Right atrium auricular region (tissue), 2 donors: ENCODE measurements at regions not wholly inside any gene's neighbourhood (a gene's known extent, or its start where the extent isn't known, plus 50 kb on each side); places are given as distances from the start of the nearest gene placed in this dataset.

Source experiments
- DNase-seq: peaks from one replicate; pipeline ENCODE4 v3.0.0-alpha.2; 2019; ENCODE audit warnings: low spot score
- H3K27ac ChIP-seq, 2 donors: fragments of 200-600 bp; sonication (generic); 1 replicate in 1 of 2; 2 replicates in 1 of 2; pipeline ENCODE4 v1.5.1; 2016 to 2019
- H3K27me3 ChIP-seq, 2 donors: fragments of 200-600 bp; sonication (generic); one replicate each; pipeline versions ENCODE4 v1.5.1 to v1.6.0; 2017 to 2019
- H3K36me3 ChIP-seq: fragments of 200-600 bp; sonication (generic); one replicate; pipeline ENCODE4 v1.5.1; 2016
- H3K4me1 ChIP-seq, 2 donors: fragments of 200-600 bp; sonication (generic); one replicate each; pipeline versions ENCODE4 v1.5.1 to v1.6.0; 2017 to 2019
- H3K4me3 ChIP-seq, 2 donors: fragments of 200-600 bp; sonication (generic); 1 replicate in 1 of 2; 2 replicates in 1 of 2; pipeline ENCODE4 v1.5.1; 2017 to 2019; ENCODE audit warnings: mild to moderate bottlenecking in 1 of 2, moderate library complexity in 1 of 2
- H3K9me3 ChIP-seq, 2 donors: fragments of 200-600 bp; sonication (generic); one replicate each; pipeline ENCODE4 v1.5.1; 2019
- CTCF ChIP-seq, 2 donors: fragments of 200-600 bp; sonication (generic); IDR thresholded peaks; one replicate each; pipeline ENCODE4 v1.5.1; 2019; ENCODE audit warnings: antibody characterized with exemption in 2 of 2

- TF ChIP-seq CTCF (IDR thresholded peaks at IDR 0.05) = no peak
- H3K36me3 ChIP-seq = no peaks in the 10 kb centered on the region
- H3K27me3 ChIP-seq = no peaks in the 10 kb centered on the region
- H3K4me1 ChIP-seq = peaks cover 0 to 5% of the 10 kb centered on the region in 2 donors
- H3K9me3 ChIP-seq = no peaks in the 10 kb centered on the region
- no peak overlapping the region for H3K4me3 ChIP-seq
- H3K27ac ChIP-seq = peak overlapping the region; percentile 48 to 63
- DNase-seq = no peak
These were observed 181.9 kb downstream of the MREG start for GRCh38 chr2:215831296-215831913.

- Histone ChIP-seq H3K4me1 (peaks cover 0 to 5% of the 10 kb centered on the region in 2 donors), H3K9me3 (no peaks in the 10 kb centered on the region), H3K36me3 (no peaks in the 10 kb centered on the region), H3K27ac (peak overlapping the region; percentile 15 to 24), H3K27me3 (no peaks in the 10 kb centered on the region), H3K4me3 (no peak overlapping the region)
- DNase-seq = peak; percentile 85
- TF ChIP-seq CTCF (IDR thresholded peaks at IDR 0.05) = peak in 1 of 2 donors; percentile 19
These were observed 183.0 kb downstream of the MREG start for GRCh38 chr2:215830304-215830703.

- no peaks in the 10 kb centered on the region for H3K27me3 ChIP-seq
- H3K4me3 ChIP-seq = no peak overlapping the region
- H3K4me1 ChIP-seq = peaks cover 0 to 5% of the 10 kb centered on the region in 2 donors
- H3K36me3 ChIP-seq = no peaks in the 10 kb centered on the region
- no peak for DNase-seq
- H3K9me3 ChIP-seq = no peaks in the 10 kb centered on the region
- TF ChIP-seq CTCF (IDR thresholded peaks at IDR 0.05) = no peak
- H3K27ac ChIP-seq = peak overlapping the region in 1 of 2 donors; percentile 15
These were observed 184.1 kb downstream of the MREG start for GRCh38 chr2:215829261-215829660.

GRCh38 chr2:215828528-215829184, 184.7 kb downstream of the MREG start:
- DNase-seq = peak; percentile 69
- Histone ChIP-seq H3K4me1 (peaks cover 0 to 5% of the 10 kb centered on the region in 2 donors), H3K27me3 (no peaks in the 10 kb centered on the region), H3K27ac (no peak overlapping the region), H3K4me3 (no peak overlapping the region), H3K9me3 (no peaks in the 10 kb centered on the region), H3K36me3 (no peaks in the 10 kb centered on the region)
- TF ChIP-seq CTCF (IDR thresholded peaks at IDR 0.05) = peak in 1 of 2 donors; percentile 62

- no peaks in the 10 kb centered on the region for H3K9me3 ChIP-seq
- H3K27ac ChIP-seq = no peak overlapping the region
- no peak for DNase-seq
- H3K36me3 ChIP-seq = no peaks in the 10 kb centered on the region
- no peaks in the 10 kb centered on the region for H3K27me3 ChIP-seq
- H3K4me1 ChIP-seq = peaks cover 0 to 5% of the 10 kb centered on the region in 2 donors
- no peak overlapping the region for H3K4me3 ChIP-seq
- TF ChIP-seq CTCF (IDR thresholded peaks at IDR 0.05) = no peak
These were observed 186.4 kb downstream of the MREG start for GRCh38 chr2:215826838-215827441.
